Endothelial cell (in vitro differentiated cells): ENCODE measurements at regions not wholly inside any gene's neighbourhood (a gene's known extent, or its start where the extent isn't known, plus 50 kb on each side); places are given as distances from the start of the nearest gene placed in this dataset.

ENCODE experiments used
- DNase-seq: peaks from one replicate; pipeline ENCODE4 v3.0.0; 2021; ENCODE audit warnings: low spot score
- H3K27ac Mint-ChIP-seq: one replicate; pipeline ENCODE4 v1.8.0; 2021; ENCODE audit warnings: mixed read lengths, inconsistent platforms; ENCODE audit not compliant: unreplicated experiment
- H3K27me3 Mint-ChIP-seq: one replicate; pipeline ENCODE4 v1.8.0; 2021; ENCODE audit warnings: mild to moderate bottlenecking, moderate library complexity, mixed read lengths, inconsistent platforms; ENCODE audit not compliant: unreplicated experiment
- H3K36me3 Mint-ChIP-seq: one replicate; pipeline ENCODE4 v1.8.0; 2021; ENCODE audit warnings: mild to moderate bottlenecking, low read depth, mixed read lengths, inconsistent platforms; ENCODE audit not compliant: unreplicated experiment
- H3K4me1 Mint-ChIP-seq: one replicate; pipeline ENCODE4 v1.8.0; 2021; ENCODE audit warnings: mild to moderate bottlenecking, mixed read lengths, inconsistent platforms; ENCODE audit not compliant: unreplicated experiment
- H3K4me3 Mint-ChIP-seq: one replicate; pipeline ENCODE4 v1.8.0; 2021; ENCODE audit warnings: mild to moderate bottlenecking, mixed read lengths, inconsistent platforms; ENCODE audit not compliant: unreplicated experiment
- H3K9me3 Mint-ChIP-seq: one replicate; pipeline ENCODE4 v1.8.0; 2021; ENCODE audit warnings: mixed read lengths, inconsistent platforms; ENCODE audit not compliant: unreplicated experiment
- TF ChIP-seq, protein P1 (sequence below): fragments of 200-600 bp; sonication (generic); IDR thresholded peaks from one replicate; pipeline ENCODE4 v1.5.0; 2021; ENCODE audit warnings: antibody characterized with exemption; ENCODE audit not compliant: unreplicated experiment

GRCh38 chr2:43080571-43081021 lies 145.8 kb downstream of the ZFP36L2 start:
- no peaks in the 10 kb centered on the region for H3K9me3 Mint-ChIP-seq
- no peak for DNase-seq
- TF ChIP-seq, protein P1, sequence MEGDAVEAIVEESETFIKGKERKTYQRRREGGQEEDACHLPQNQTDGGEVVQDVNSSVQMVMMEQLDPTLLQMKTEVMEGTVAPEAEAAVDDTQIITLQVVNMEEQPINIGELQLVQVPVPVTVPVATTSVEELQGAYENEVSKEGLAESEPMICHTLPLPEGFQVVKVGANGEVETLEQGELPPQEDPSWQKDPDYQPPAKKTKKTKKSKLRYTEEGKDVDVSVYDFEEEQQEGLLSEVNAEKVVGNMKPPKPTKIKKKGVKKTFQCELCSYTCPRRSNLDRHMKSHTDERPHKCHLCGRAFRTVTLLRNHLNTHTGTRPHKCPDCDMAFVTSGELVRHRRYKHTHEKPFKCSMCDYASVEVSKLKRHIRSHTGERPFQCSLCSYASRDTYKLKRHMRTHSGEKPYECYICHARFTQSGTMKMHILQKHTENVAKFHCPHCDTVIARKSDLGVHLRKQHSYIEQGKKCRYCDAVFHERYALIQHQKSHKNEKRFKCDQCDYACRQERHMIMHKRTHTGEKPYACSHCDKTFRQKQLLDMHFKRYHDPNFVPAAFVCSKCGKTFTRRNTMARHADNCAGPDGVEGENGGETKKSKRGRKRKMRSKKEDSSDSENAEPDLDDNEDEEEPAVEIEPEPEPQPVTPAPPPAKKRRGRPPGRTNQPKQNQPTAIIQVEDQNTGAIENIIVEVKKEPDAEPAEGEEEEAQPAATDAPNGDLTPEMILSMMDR, result no peak
- no peak overlapping the region for H3K4me3 Mint-ChIP-seq
- H3K27ac Mint-ChIP-seq, result no peak overlapping the region
- peaks cover 3% of the 10 kb centered on the region for H3K36me3 Mint-ChIP-seq
- H3K4me1 Mint-ChIP-seq, result peaks cover 35% of the 10 kb centered on the region
- H3K27me3 Mint-ChIP-seq, result peaks cover 8% of the 10 kb centered on the region

GRCh38 chr2:43078781-43079755 lies 147.3 kb downstream of the ZFP36L2 start:
- H3K9me3 Mint-ChIP-seq, result no peaks in the 10 kb centered on the region
- H3K4me1 Mint-ChIP-seq, result peaks cover 22% of the 10 kb centered on the region
- no peak overlapping the region for H3K27ac Mint-ChIP-seq
- DNase-seq, result no peak
- TF ChIP-seq, protein P1, result no peak
- H3K27me3 Mint-ChIP-seq, result peaks cover 10% of the 10 kb centered on the region
- H3K4me3 Mint-ChIP-seq, result no peak overlapping the region
- peaks cover 3% of the 10 kb centered on the region for H3K36me3 Mint-ChIP-seq

DNA sequence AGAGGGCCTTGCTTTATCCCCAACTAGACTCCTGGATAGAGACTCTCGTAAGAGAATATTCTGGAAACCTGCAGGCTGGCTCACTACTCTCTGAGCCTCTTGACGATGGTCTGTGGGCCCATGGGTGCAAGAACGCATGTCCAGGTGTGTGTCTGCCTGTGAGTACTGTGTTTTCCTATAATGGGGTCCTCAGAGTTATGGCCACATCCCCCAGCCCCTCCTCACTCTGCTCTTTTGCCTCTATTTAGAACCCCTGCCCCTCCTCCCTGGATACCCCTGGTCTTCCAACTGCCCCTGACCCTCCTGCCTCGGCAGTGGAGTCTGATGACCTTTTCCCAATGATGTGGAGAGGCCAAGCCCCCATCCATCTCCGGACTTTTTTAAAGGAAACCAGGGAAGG lies 148.1 kb downstream of the ZFP36L2 start:
- no peaks in the 10 kb centered on the region for H3K9me3 Mint-ChIP-seq
- H3K4me1 Mint-ChIP-seq, result peaks cover 15% of the 10 kb centered on the region
- peaks cover 6% of the 10 kb centered on the region for H3K27me3 Mint-ChIP-seq
- H3K27ac Mint-ChIP-seq, result no peak overlapping the region
- peaks cover 3% of the 10 kb centered on the region for H3K36me3 Mint-ChIP-seq
- no peak for DNase-seq
- no peak overlapping the region for H3K4me3 Mint-ChIP-seq
- TF ChIP-seq, protein P1, result no peak

- TF ChIP-seq, protein P1, result no peak
- Mint-ChIP-seq H3K4me3 (no peak overlapping the region), H3K27ac (no peak overlapping the region), H3K36me3 (peaks cover 3% of the 10 kb centered on the region), H3K4me1 (peaks cover 11% of the 10 kb centered on the region), H3K27me3 (peaks cover 6% of the 10 kb centered on the region), H3K9me3 (no peaks in the 10 kb centered on the region)
- no peak for DNase-seq
Observed at GRCh38 chr2:43077876-43078275, 148.5 kb downstream of the ZFP36L2 start.

- TF ChIP-seq, protein P1, result no peak
- Mint-ChIP-seq H3K4me1 (peaks cover 3% of the 10 kb centered on the region), H3K27me3 (peaks cover 6% of the 10 kb centered on the region), H3K9me3 (no peaks in the 10 kb centered on the region), H3K27ac (no peak overlapping the region), H3K36me3 (peaks cover 3% of the 10 kb centered on the region), H3K4me3 (no peak overlapping the region)
- DNase-seq, result no peak
Observed at GRCh38 chr2:43076676-43077075, 149.7 kb downstream of the ZFP36L2 start.
